ENCODE measurements at regions not wholly inside any gene's neighbourhood (a gene's known extent, or its start where the extent isn't known, plus 50 kb on each side); places are given as distances from the start of the nearest gene placed in this dataset.

- Histone ChIP-seq H3K36me3 (no peaks in the 10 kb centered on the region), H3K27me3 (no peaks in the 10 kb centered on the region), H3K4me3 (no peak overlapping the region), H3K27ac (no peak overlapping the region), H3K4me1 (peaks cover 0 to 12% (median 11%) of the 10 kb centered on the region in 4 donors), H3K9me3 (no peaks in the 10 kb centered on the region)
- DNase-seq = no peak
- TF ChIP-seq CTCF (IDR thresholded peaks at IDR 0.05) = no peak
- intact Hi-C loops (cut with DNase I; ENCODE audit: low total_unique reads) = no loop called here
Measured at GRCh38 chr1:228975238-228975907, 240.1 kb downstream of the RHOU start.

- intact Hi-C loops (cut with DNase I; ENCODE audit: low total_unique reads) = no loop called here
- Histone ChIP-seq H3K9me3 (no peaks in the 10 kb centered on the region), H3K27me3 (no peaks in the 10 kb centered on the region), H3K4me3 (no peak overlapping the region), H3K4me1 (peaks cover 0 to 12% (median 11%) of the 10 kb centered on the region in 4 donors), H3K36me3 (no peaks in the 10 kb centered on the region), H3K27ac (no peak overlapping the region)
- no peak for TF ChIP-seq CTCF (IDR thresholded peaks at IDR 0.05)
- no peak for DNase-seq
Measured at GRCh38 chr1:228976316-228976715, 241.0 kb downstream of the RHOU start.

GRCh38 chr1:228977307-228977706 is 242.0 kb downstream of the RHOU start:
- intact Hi-C loops (cut with DNase I; ENCODE audit: low total_unique reads) = no loop called here
- Histone ChIP-seq H3K9me3 (no peaks in the 10 kb centered on the region), H3K27me3 (no peaks in the 10 kb centered on the region), H3K4me3 (no peak overlapping the region), H3K4me1 (peaks cover 0 to 12% (median 11%) of the 10 kb centered on the region in 4 donors), H3K27ac (no peak overlapping the region), H3K36me3 (no peaks in the 10 kb centered on the region)
- no peak for TF ChIP-seq CTCF (IDR thresholded peaks at IDR 0.05)
- no peak for DNase-seq

- H3K4me1 ChIP-seq = peaks cover 0 to 12% (median 11%) of the 10 kb centered on the region in 4 donors
- intact Hi-C loops (cut with DNase I; ENCODE audit: low total_unique reads) = no loop called here
- no peaks in the 10 kb centered on the region for H3K9me3 ChIP-seq
- TF ChIP-seq CTCF (IDR thresholded peaks at IDR 0.05) = no peak
- DNase-seq = no peak
- no peaks in the 10 kb centered on the region for H3K27me3 ChIP-seq
- H3K36me3 ChIP-seq = no peaks in the 10 kb centered on the region
- no peak overlapping the region for H3K4me3 ChIP-seq
- no peak overlapping the region for H3K27ac ChIP-seq
Measured at GRCh38 chr1:228977741-228978140, 242.5 kb downstream of the RHOU start.

GRCh38 chr1:228978484-228979324 is 243.4 kb downstream of the RHOU start:
- peak overlapping the region in 1 of 2 donors; percentile 20 for H3K27ac ChIP-seq
- peak; percentile 51 to 79 for DNase-seq
- TF ChIP-seq CTCF (IDR thresholded peaks at IDR 0.05) = no peak
- H3K36me3 ChIP-seq = no peaks in the 10 kb centered on the region
- no peak overlapping the region for H3K4me3 ChIP-seq
- intact Hi-C loops (cut with DNase I; ENCODE audit: low total_unique reads) = no loop called here
- no peaks in the 10 kb centered on the region for H3K9me3 ChIP-seq
- H3K27me3 ChIP-seq = no peaks in the 10 kb centered on the region
- H3K4me1 ChIP-seq = peaks cover 0 to 12% (median 11%) of the 10 kb centered on the region in 4 donors

All from tibial artery (tissue), 4 donors.